ENCODE measurements at regions not wholly inside any gene's neighbourhood (a gene's known extent, or its start where the extent isn't known, plus 50 kb on each side); places are given as distances from the start of the nearest gene placed in this dataset.
"Not testable (repeated sequence)": the region's sequence is repeated elsewhere in the genome, so short reads cannot be mapped to it uniquely, and the experiment has no call there.

- not testable (repeated sequence) for TF ChIP-seq CTCF (conservative IDR thresholded peaks at IDR 0.05 in 1 of 2, IDR thresholded peaks at IDR 0.05 in 1 of 2; ENCODE audit: low read depth in 1 of 2, low read length in 2 of 2); EZH2 (IDR thresholded peaks at IDR 0.05; ENCODE audit: low read length, missing control alignments)
Measured at GRCh38 chr5:23951261-23951928, 444.0 kb downstream of the PRDM9 start.

Measured in fibroblast of lung (primary cell).